ENCODE measurements at regions not wholly inside any gene's neighbourhood (a gene's known extent, or its start where the extent isn't known, plus 50 kb on each side); places are given as distances from the start of the nearest gene placed in this dataset.
A peak's percentile ranks its signal among the peaks of the same experiment; 100 is the strongest.
"Not testable (repeated sequence)": the region's sequence is repeated elsewhere in the genome, so short reads cannot be mapped to it uniquely, and the experiment has no call there.

GRCh38 chr2:175454953-175455389, 273.5 kb upstream of the ATP5MC3 start:
- DNase-seq = no peak

DNA sequence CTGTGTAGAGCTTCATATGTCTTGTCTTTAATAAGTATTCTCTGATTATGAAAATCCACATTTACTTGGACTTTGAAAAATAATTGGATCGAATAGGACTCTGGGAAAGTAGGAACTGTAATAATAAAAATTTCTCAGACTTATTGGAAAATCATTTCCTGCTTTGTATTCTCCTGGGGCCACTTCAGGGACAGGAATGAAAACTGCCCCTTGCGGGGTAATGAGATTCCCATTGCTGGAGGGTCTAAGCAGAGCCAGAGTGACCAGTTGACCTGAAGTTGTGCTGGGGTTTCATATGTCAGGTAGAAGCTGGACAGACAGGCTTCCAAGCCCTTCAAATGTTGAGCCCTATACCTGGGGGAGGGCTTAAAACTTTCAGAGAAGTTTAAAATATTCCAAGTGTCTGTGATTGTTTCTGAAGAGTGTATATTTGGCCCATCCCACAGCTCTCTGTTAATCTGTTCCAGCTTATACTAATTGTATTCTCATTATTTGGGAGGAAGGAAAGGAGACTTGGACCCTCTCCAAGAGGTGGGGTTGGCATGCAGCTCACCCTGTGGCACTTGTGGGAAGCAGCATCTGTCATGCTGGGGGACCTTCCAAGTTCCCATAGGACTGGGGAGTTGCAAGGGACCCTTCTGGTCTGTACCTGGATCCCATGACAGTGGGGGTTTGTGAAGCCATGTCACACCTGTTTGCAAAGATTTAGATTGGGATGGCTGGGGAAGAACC, 268.7 kb upstream of the ATP5MC3 start:
- DNase-seq = no peak

- DNase-seq = no peak
Measured at GRCh38 chr2:175449616-175450015, 268.1 kb upstream of the ATP5MC3 start.

GRCh38 chr2:175446201-175446600, 264.7 kb upstream of the ATP5MC3 start:
- no peak for DNase-seq

DNA sequence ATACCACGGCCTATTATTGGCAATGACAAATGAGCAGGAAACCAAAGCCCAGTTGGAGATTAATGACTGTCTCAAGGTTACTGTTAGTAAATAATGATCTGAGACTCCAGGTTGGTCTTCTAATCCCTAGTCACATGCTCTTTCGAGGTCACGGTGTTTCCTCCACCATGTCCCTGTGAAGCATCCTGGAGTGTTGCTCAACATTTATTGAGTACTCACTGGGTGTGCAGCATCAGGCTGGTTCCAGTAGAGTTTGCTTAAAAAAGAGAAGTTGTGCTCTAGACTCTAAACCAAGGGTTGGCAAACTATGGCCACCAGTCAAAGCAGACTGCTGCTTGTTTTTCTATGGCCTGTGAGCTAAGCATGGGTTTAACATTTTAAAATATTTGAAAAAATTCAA, 263.8 kb upstream of the ATP5MC3 start:
- DNase-seq = no peak

- no peak for DNase-seq
Measured at GRCh38 chr2:175442441-175442840, 260.9 kb upstream of the ATP5MC3 start.

DNA sequence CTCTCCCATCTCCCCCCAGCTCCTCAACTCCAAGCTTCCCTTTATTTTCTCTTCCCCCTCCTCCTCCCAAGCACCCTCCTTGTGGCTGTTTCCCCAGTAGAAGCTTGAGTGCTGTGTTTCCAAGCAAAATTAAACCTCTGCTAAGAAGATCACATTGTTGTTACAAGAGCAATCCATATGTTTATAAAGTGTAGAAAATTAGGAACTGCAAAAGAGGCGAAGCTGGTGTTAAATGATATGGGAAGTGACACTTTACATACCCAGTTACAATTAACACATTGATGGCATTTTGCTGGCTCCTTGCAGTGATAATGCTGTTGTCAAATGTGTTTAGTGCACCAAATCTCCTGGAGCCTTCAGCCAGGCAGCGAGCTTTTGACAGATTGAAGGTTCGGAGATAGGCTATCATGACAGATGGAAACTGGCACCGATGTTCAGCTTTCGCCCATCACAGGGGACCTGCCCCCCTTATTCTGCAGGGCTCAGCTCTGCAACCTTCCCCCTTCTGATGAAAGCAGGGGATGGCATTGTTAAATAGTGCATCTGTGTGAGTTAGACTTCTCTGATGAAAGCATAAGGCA, 259.8 kb upstream of the ATP5MC3 start:
- DNase-seq = no peak

DNA sequence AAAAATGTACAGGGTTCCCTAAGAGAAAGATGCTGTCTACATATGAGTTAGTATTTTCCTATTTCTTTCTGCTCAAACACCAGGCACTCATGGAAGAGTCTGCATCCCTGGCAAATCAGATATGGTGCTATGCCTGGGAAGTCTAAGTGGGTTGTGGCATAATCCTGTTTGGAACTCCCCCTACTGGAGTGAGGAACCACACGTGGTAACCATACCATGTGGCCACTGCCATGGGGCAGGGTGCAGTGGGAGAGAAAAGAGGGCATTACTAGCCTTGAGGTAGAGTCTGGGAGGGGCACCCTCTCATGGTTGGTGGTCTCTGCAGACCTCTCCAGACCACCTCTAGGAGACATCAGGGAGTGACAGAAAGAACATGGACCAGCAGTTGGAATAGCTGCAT, 257.9 kb upstream of the ATP5MC3 start:
- DNase-seq = no peak

GRCh38 chr2:175437167-175437566, 255.7 kb upstream of the ATP5MC3 start:
- no peak for DNase-seq

DNA sequence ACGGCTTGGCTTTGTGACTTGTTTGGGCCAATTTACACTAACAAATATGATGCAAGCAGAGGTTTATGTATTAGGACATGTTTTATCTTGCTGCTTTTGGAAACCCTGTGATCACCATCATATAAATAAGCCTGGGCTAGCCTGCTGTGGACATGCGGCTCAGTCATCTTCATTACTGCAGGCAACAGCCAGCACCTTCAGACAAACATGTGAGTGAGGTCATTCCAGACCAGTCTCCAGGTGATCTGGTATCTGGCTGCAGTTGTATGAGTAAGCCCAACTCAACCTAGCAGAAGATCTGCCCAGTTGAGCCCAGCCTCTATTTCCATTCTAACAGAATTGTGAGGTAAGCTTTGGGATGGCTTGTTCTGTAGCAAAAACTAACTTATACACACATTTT, 254.6 kb upstream of the ATP5MC3 start:
- no peak for DNase-seq

DNA sequence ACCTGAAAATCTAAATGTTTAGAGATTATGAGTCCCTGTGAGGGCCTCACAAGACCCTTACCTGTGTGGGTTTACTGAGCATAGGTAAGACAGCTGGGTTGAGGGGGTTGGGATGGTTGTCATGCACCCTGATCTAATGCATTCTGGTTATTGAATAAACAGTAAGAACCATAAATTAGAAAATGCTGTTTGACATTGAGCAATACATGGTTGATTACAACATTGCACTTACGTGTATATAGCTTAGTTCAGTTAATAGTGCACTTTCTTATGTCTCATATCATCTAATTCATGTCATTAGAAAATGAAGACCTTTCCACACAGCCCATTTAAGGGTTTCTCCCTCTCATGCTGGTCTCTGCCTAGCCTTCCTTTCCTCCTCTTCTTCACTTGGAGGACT, 253.5 kb upstream of the ATP5MC3 start:
- no peak for DNase-seq

DNA sequence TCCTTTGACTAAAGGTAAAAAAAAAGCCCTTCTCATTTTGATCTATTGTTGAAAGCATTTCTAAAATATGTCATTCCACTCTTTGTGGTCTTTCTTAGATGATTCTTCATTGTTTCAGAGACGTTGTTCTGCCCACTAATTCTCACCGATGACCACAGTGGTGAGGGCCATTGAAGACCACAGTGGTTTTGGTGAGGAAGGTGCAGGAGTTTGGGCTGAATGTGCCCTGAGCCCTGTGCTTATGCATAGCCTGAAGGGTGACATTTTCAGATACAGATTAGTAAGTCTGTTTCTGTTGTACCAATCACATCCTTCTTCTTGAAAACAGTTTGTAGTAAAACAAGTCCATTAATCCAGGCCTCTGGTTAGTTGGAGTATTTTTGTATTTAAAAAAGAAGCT, 251.3 kb upstream of the ATP5MC3 start:
- no peak for DNase-seq

DNA sequence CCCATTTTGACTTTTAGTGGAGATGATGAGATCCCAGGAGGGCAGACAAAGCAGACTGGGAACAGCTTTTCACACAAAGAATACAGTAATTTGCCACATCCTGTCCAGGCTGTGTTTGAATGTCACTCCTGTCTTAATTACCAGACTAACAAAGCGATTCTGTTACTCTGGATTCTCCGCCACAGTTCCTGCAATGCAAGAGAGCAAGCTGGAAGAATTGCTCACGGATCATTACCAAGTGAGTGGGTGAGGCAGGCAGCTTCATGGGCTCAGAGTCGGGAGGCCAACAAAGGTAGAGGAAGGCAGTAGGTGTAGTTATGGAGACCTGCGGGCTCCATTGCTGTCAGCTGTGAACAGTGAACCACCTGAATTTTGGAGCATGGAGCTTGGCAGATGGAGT, 250.5 kb upstream of the ATP5MC3 start:
- no peak for DNase-seq

- DNase-seq = no peak
Measured at GRCh38 chr2:175431101-175431946, 249.8 kb upstream of the ATP5MC3 start.

- no peak for DNase-seq
Measured at GRCh38 chr2:175430236-175430635, 248.7 kb upstream of the ATP5MC3 start.

GRCh38 chr2:175418224-175418835, 236.8 kb upstream of the ATP5MC3 start:
- DNase-seq = no peak

DNA sequence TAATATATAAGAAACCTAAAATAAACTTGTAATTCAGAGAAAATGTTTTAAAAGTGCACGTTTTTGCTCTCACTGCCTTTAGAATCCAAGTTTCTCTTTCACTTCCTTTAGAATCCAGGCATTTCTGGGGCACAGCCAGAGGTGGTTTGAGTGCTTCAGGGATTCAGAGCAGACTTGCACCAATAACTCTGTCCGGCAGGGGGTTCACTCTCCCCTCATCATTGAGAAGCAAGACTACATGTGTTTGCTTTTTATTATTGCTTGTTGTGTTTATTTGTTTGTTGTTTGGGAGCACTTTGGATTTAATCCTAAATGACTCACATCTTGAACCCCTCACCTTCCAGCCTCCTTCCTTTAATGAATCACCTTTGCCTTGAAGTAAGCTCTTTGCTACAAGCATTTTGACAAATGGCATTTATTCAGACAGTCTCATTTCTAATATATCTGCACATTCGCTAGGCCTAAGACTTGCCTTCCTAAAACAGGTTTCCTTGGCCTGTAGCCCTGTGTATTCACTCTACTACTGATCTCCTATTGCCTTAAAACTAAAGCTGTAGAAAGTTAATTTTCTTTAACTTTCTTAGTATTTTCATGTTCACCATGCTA, 233.5 kb upstream of the ATP5MC3 start:
- peak; percentile 30 for DNase-seq

DNA sequence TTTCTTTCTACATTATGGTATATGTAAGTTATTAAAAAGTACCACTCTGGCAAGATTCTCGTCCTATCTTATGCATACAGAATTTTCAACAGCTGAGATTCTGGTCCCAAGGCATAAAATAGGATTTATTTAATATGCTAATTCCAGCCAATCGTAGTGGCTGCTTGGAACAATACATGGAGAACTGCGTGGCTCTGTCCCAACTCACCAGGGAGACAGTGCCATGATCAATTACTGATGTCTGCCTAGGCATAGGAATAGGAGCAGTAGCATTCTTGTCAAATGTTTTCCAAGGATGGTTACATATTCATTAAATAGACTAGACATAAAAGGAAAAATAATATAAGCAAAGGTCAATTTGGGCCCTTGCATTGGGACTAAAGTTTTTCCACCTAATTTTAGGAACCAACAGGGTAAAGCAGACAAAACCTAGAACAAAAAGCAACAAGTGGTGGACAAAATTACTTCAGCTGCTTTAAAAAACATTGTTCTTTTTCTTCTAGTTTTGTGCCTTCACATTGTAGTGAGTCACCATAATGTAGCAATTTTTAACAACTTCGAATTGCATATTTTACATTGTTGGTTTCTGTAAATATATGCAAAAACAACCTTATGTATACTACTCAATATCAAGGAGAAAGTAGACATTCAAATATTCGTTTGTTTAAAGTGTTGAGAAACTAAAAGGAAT, 232.8 kb upstream of the ATP5MC3 start:
- DNase-seq = no peak

- DNase-seq = not testable (repeated sequence)
Measured at GRCh38 chr2:175410941-175411340, 229.4 kb upstream of the ATP5MC3 start.

DNA sequence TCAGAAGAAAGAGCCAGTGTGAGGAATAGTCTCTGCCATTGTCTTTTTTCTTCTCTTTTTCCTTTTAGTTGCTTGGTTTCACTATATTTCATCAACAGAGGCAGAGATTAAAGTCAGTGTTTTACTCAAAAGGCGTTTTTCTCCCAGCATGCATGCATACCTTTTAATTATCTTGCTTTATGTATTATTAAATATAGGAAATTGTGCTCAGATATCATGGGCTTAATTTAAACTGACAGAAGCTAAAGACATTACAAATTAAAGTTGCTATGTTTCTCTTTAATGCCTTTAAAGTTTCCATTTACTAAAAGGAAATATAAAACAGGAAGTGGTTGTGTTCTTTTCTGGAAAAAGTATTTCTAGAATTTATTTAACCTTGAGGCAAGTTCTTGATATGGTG, 223.3 kb upstream of the ATP5MC3 start:
- no peak for DNase-seq

- no peak for DNase-seq
Measured at GRCh38 chr2:175403599-175404221, 222.2 kb upstream of the ATP5MC3 start.

GRCh38 chr2:175402571-175402970, 221.1 kb upstream of the ATP5MC3 start:
- no peak for DNase-seq
